GM23338 (cell line): ENCODE measurements at regions not wholly inside any gene's neighbourhood (a gene's known extent, or its start where the extent isn't known, plus 50 kb on each side); places are given as distances from the start of the nearest gene placed in this dataset.

Experiments used
- ATAC-seq: fragments of 200-7000 bp; cut with Tn5 transposase; 3 replicates; pipeline ENCODE4 v1.9.1; 2020
- DNase-seq: peaks from one replicate; pipeline ENCODE4 v3.0.0-alpha.2; 2015; ENCODE audit warnings: low spot score
- H2AFZ ChIP-seq: fragments of 200-600 bp; sonication (generic); 2 replicates; pipeline ENCODE4 v1.8.0; 2016; ENCODE audit warnings: antibody characterized with exemption, mild to moderate bottlenecking, moderate library complexity
- H3F3A ChIP-seq: fragments of 200-600 bp; sonication (generic); replicated peaks from 2 replicates; pipeline ENCODE4 v1.8.0; 2017; ENCODE audit warnings: antibody characterized with exemption, mixed run types, low read depth
- H3K27ac ChIP-seq: fragments of 200-600 bp; sonication (generic); 2 replicates; pipeline ENCODE4 v1.6.1; 2016; ENCODE audit warnings: low read depth
- H3K27me3 ChIP-seq: fragments of 200-600 bp; sonication (generic); 2 replicates; pipeline ENCODE4 v1.8.0; 2016; ENCODE audit warnings: mild to moderate bottlenecking, mixed run types, moderate library complexity; ENCODE audit not compliant: insufficient read depth
- H3K36me3 ChIP-seq: fragments of 200-600 bp; sonication (generic); 2 replicates; pipeline ENCODE4 v1.8.0; 2016; ENCODE audit warnings: mild to moderate bottlenecking; ENCODE audit not compliant: insufficient read depth
- H3K4me1 ChIP-seq: fragments of 200-600 bp; sonication (generic); 2 replicates; pipeline ENCODE4 v1.8.0; 2016; ENCODE audit warnings: mild to moderate bottlenecking, moderate library complexity; ENCODE audit not compliant: insufficient read depth
- H3K4me2 ChIP-seq: fragments of 200-600 bp; sonication (generic); 2 replicates; pipeline ENCODE4 v1.7.1; 2017; ENCODE audit warnings: mixed run types
- H3K4me3 ChIP-seq: fragments of 200-600 bp; sonication (generic); 2 replicates; pipeline ENCODE4 v1.6.1; 2016; ENCODE audit warnings: mixed run types
- H3K79me2 ChIP-seq: fragments of 200-600 bp; sonication (generic); replicated peaks from 2 replicates; pipeline ENCODE4 v1.8.0; 2017; ENCODE audit warnings: mild to moderate bottlenecking; ENCODE audit not compliant: insufficient read depth
- H3K9me2 ChIP-seq: fragments of 200-600 bp; sonication (generic); 2 replicates; pipeline ENCODE4 v1.8.0; 2017; ENCODE audit not compliant: insufficient read depth
- H4K20me1 ChIP-seq: fragments of 200-600 bp; sonication (generic); replicated peaks from 2 replicates; pipeline ENCODE4 v1.8.0; 2017; ENCODE audit warnings: mild to moderate bottlenecking; ENCODE audit not compliant: insufficient read depth
- H3K27ac Mint-ChIP-seq: 2 replicates; pipeline ENCODE4 v1.8.0; 2020; ENCODE audit warnings: inconsistent platforms, mild to moderate bottlenecking, moderate library complexity, mixed read lengths
- H3K27me3 Mint-ChIP-seq: 3 replicates; pipeline ENCODE4 v1.8.0; 2022; ENCODE audit warnings: low read depth, mild to moderate bottlenecking, moderate library complexity, mixed read lengths, inconsistent platforms; ENCODE audit not compliant: insufficient read depth, poor library complexity
- H3K36me3 Mint-ChIP-seq: 3 replicates; pipeline ENCODE4 v1.8.0; 2021; ENCODE audit warnings: low read depth, mild to moderate bottlenecking, inconsistent platforms, moderate library complexity, mixed read lengths
- H3K4me1 Mint-ChIP-seq: 3 replicates; pipeline ENCODE4 v1.8.0; 2020; ENCODE audit warnings: mild to moderate bottlenecking, inconsistent platforms, mixed read lengths
- H3K4me3 Mint-ChIP-seq: 3 replicates; pipeline ENCODE4 v1.8.0; 2021; ENCODE audit warnings: moderate library complexity, mild to moderate bottlenecking, inconsistent platforms, mixed read lengths
- H3K9me3 Mint-ChIP-seq: 3 replicates; pipeline ENCODE4 v1.8.0; 2020; ENCODE audit warnings: moderate library complexity, mild to moderate bottlenecking, inconsistent platforms, mixed read lengths
- CTCF ChIP-seq, 2 experiments: fragments of 200-600 bp in 1 of 2; sonication (generic) in 1 of 2; conservative IDR thresholded peaks; 2 replicates each; pipeline versions ENCODE4 v1.5.1 to v1.6.1; 2016 to 2017; ENCODE audit warnings: antibody characterized with exemption in 2 of 2, low read depth in 2 of 2, mild to moderate bottlenecking in 2 of 2, moderate library complexity in 1 of 2
- ETS1 ChIP-seq: IDR thresholded peaks from 2 replicates; pipeline ENCODE4 v1.6.1; 2016; ENCODE audit warnings: antibody characterized with exemption
- EZH2 ChIP-seq: fragments of 200-600 bp; sonication (generic); IDR thresholded peaks from one replicate; pipeline ENCODE4 v1.8.0; 2017; ENCODE audit warnings: antibody characterized with exemption, mild to moderate bottlenecking, low read depth; ENCODE audit not compliant: unreplicated experiment
- JUNB ChIP-seq: IDR thresholded peaks from one replicate; pipeline ENCODE4 v1.6.1; 2016; ENCODE audit warnings: antibody characterized with exemption; ENCODE audit not compliant: unreplicated experiment
- NANOG ChIP-seq: IDR thresholded peaks from 2 replicates; pipeline ENCODE4 v1.6.1; 2016; ENCODE audit warnings: antibody characterized with exemption, borderline replicate concordance
- POLR2AphosphoS5 ChIP-seq: IDR thresholded peaks from 2 replicates; pipeline ENCODE4 v1.6.1; 2016; ENCODE audit warnings: antibody characterized with exemption, low read depth
- REST ChIP-seq: IDR thresholded peaks from one replicate; pipeline ENCODE4 v1.6.1; 2018; ENCODE audit warnings: antibody characterized with exemption; ENCODE audit not compliant: unreplicated experiment
- STAT1 ChIP-seq: IDR thresholded peaks from one replicate; pipeline ENCODE4 v1.6.1; 2016; ENCODE audit warnings: antibody characterized with exemption; ENCODE audit not compliant: unreplicated experiment
- ZNF331 ChIP-seq: fragments of 250-450 bp; sonication (Bioruptor Pico); IDR thresholded peaks from 2 replicates; pipeline ENCODE4 v1.5.0; 2020; ENCODE audit warnings: low read depth, mild to moderate bottlenecking, moderate library complexity
- ZNF462 ChIP-seq: fragments of 250-450 bp; sonication (Bioruptor Pico); IDR thresholded peaks from 2 replicates; pipeline ENCODE4 v1.5.0; 2020; ENCODE audit warnings: mild to moderate bottlenecking, moderate library complexity

GRCh38 chr2:66852953-66853352 is 418.0 kb downstream of the MEIS1 start:
- Histone ChIP-seq H3K4me3 (no peak overlapping the region), H3K79me2 (no peaks in the 10 kb centered on the region), H3K27ac (no peak overlapping the region), H3K9me2 (no peaks in the 10 kb centered on the region), H4K20me1 (no peaks in the 10 kb centered on the region), H2AFZ (no peak overlapping the region), H3F3A (no peaks in the 10 kb centered on the region), H3K4me1 (no peaks in the 10 kb centered on the region), H3K27me3 (no peaks in the 10 kb centered on the region), H3K36me3 (no peaks in the 10 kb centered on the region), H3K4me2 (no peak overlapping the region)
- DNase-seq, result no peak
- ATAC-seq, result no peak
- H3K4me1 Mint-ChIP-seq, result peaks cover 5% of the 10 kb centered on the region; the same call in 2 of the 3 replicates
- no peaks in the 10 kb centered on the region for H3K36me3 Mint-ChIP-seq
- no peaks in the 10 kb centered on the region for H3K27me3 Mint-ChIP-seq
- H3K27ac Mint-ChIP-seq, result no peak overlapping the region
- H3K9me3 Mint-ChIP-seq, result no peaks in the 10 kb centered on the region; the same call in 2 of the 3 replicates
- no peak overlapping the region for H3K4me3 Mint-ChIP-seq
- no peak for TF ChIP-seq EZH2
- no peak for TF ChIP-seq POLR2AphosphoS5
- no peak for TF ChIP-seq ETS1

GRCh38 chr2:66853585-66853984 is 418.7 kb downstream of the MEIS1 start:
- no peak for ATAC-seq
- no peaks in the 10 kb centered on the region for H3K36me3 Mint-ChIP-seq
- TF ChIP-seq NANOG, result no peak
- TF ChIP-seq EZH2, result no peak
- no peak for TF ChIP-seq STAT1
- no peak for TF ChIP-seq REST
- no peak for TF ChIP-seq ZNF462 (CRISPR knock-in tag)
- TF ChIP-seq ZNF331 (CRISPR knock-in tag), result no peak
- TF ChIP-seq CTCF (conservative IDR thresholded peaks at IDR 0.05; ENCODE audit: low read depth in 2 of 2), result no peak
- no peak for TF ChIP-seq POLR2AphosphoS5
- TF ChIP-seq JUNB, result no peak

More at GRCh38 chr2:66853585-66853984, 418.7 kb downstream of the MEIS1 start:
- no peaks in the 10 kb centered on the region for H4K20me1 ChIP-seq
- Mint-ChIP-seq H3K27me3 (no peaks in the 10 kb centered on the region), H3K9me3 (no peaks in the 10 kb centered on the region; the same call in 2 of the 3 replicates), H3K4me1 (peaks cover 5% of the 10 kb centered on the region; the same call in 2 of the 3 replicates), H3K4me3 (no peak overlapping the region), H3K27ac (no peak overlapping the region)
- H3K4me2 ChIP-seq, result no peak overlapping the region
- H3K9me2 ChIP-seq, result no peaks in the 10 kb centered on the region
- no peak overlapping the region for H2AFZ ChIP-seq
- H3F3A ChIP-seq, result no peaks in the 10 kb centered on the region
- H3K27me3 ChIP-seq, result no peaks in the 10 kb centered on the region
- no peaks in the 10 kb centered on the region for H3K4me1 ChIP-seq
- DNase-seq, result no peak
- H3K4me3 ChIP-seq, result no peak overlapping the region
- H3K27ac ChIP-seq, result no peak overlapping the region
- no peaks in the 10 kb centered on the region for H3K36me3 ChIP-seq
- no peaks in the 10 kb centered on the region for H3K79me2 ChIP-seq
